ENCODE measurements at regions not wholly inside any gene's neighbourhood (a gene's known extent, or its start where the extent isn't known, plus 50 kb on each side); places are given as distances from the start of the nearest gene placed in this dataset.
"Not testable (repeated sequence)": the region's sequence is repeated elsewhere in the genome, so short reads cannot be mapped to it uniquely, and the experiment has no call there.

DNA sequence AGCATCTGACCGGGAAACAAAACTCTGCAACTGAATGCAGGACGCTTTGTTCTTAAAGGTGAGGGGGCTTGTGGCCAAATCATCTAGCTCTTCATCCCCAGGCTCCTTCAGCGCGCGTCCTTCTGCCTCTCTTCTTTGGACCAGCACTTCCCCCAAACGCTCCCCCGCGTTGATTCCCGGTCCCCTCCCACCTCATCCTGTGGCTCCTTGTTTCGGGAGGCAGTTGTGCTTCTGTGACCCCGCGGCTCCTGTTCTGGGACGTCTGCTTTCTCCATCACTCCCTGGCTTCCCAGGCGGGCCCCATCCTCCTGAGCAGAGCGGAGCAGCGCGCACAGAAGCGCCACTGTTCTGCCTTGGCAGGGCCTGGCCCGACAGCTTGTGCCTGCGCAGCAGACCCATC lies 109.7 kb upstream of the ZNG1E start:
- not testable (repeated sequence) for DNase-seq (ENCODE audit: low read depth); H3K4me3 ChIP-seq (ENCODE audit: low read depth, low read length)

DNA sequence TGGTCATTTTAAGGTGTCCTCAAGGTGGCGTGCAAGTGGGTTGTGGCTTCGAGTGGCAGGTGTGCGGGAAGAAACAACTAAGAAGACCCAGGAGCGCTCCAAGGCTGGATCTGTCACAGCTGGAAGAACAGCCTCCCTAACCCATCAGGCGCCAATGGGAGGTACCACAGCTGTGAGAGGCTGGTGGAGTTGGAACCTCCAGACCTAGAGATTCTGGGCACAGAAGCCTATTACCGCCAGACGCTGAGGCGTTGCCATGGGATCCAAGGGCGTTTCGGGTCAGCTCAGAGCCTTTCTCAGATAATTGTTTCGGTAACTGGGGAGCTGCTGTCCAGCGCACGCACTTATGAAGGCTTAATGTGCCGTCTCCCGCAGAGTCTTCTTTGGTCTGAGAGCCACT lies 156.7 kb upstream of the ZNG1E start:
- DNase-seq (ENCODE audit: low read depth); H3K4me3 ChIP-seq (ENCODE audit: low read depth, low read length): not testable (repeated sequence)

DNA sequence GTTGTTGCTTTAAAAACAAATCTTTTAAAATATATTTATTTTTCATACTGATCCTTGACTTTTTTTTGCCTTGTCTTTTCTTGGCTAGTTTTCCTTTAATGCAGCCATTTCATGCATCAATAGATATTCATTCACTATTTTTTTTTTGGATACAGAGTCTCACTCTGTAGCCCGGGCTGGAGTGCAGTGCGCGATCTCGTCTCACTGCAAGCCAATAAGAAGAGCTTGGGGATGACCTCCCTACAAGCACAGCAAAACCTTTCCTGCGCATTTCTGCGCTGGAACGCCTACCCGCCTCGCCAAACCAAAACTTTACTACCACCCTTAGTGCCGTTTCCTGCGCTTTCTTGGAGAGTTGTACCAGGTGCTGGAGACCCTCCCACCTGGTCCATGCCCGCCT lies 161.3 kb upstream of the ZNG1E start:
- not testable (repeated sequence) for DNase-seq (ENCODE audit: low read depth); H3K4me3 ChIP-seq (ENCODE audit: low read depth, low read length)

DNA sequence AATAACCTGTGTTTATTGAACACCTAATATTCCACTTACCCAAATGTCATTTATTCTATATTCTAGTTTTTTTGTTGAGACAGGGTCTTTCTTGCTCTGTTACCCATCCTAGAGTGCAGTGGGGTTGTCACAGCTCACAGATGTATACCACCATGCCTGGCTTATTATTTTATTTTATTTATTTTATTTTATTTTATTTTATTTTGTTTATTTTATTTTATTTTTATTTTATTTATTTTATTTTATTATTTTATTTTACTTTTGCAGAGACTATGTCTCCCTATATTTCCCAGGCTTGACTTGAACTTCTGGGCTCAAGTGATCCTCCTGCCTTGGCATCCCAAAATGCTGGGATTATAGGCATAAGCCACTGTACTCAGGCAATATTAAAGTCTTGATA lies 167.8 kb upstream of the ZNG1E start:
- not testable (repeated sequence) for DNase-seq (ENCODE audit: low read depth); H3K4me3 ChIP-seq (ENCODE audit: low read depth, low read length)

DNA sequence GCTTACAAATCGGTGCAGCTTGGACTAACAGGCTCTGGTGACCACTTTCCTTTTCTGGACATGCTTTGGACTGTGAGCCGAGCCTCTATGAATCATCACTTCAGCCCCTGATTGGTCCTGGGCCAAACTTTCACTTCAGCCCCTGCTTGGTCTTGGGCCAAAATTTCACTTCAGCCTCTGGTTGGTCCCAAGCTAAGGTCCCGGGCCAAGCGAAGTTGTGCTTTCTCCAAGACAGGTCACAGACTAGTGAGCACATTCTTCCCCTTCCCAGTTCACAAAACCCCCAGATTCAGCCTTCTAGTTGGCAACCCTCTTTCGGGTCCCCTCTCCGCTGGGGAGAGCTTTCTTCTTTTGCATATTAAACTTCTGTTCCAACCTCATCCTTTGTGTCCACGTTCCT lies 171.0 kb upstream of the ZNG1E start:
- DNase-seq (ENCODE audit: low read depth); H3K4me3 ChIP-seq (ENCODE audit: low read depth, low read length): not testable (repeated sequence)

DNA sequence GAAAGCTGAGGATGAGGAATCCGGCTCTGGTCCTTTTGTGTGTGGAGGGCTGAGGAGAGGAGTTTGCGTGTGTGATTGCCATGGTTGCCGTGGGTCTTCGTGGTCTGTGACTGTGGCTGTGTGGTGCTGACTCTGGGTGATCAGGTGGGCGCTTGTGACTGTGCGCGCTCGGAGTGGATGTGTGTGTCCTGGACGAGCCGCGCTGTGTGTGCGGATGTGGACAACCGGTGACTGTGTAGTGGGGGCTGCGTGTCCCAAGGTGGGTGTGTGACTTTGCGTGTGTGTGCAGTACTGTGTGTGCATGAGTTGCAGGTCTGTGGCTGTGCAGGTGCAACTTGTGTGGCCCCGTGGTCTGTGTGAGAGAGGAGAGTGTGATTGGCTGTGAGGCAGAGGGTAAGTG lies 172.0 kb upstream of the ZNG1E start:
- not testable (repeated sequence) for DNase-seq (ENCODE audit: low read depth); H3K4me3 ChIP-seq (ENCODE audit: low read depth, low read length)

DNA sequence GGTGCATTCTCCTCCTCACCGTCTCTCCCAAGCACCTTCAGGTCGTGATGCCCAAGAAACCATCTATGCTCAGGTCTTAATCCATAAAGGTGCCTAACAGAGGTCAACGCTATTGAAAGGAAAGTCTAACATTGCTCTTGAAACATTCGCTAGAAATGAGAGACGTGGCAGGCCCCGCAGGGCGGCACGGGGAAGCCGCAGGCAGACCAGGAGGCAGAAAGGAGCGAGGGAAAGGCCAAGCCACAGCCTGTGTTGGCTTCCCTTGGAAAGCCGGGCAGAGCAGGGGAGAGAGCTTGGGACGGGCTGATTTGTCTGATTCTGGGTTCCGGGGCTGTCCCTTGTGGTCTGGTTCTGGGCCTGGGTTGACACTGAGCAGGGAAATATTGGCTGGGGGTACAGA lies 192.8 kb upstream of the ZNG1E start:
- not testable (repeated sequence) for H3K4me3 ChIP-seq (ENCODE audit: low read depth, low read length); DNase-seq (ENCODE audit: low read depth)

DNA sequence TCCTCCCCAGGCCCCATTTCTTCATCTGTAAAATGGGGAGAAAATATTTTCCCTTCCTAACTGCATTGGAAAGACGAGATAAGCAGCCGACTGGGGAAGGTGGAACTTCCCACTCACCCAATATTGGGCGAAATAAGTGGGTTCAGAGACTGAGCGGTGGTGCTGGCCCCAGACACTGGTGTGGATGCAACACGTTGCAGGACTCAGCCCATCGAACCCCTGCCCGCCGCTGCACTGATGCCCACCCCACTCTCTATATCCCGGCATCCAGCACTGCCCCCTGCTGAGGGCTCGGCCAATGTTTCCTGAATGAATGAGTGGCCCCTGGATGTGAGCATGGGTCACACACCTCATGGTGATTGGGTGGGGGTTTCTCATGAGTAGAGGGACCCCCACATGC lies 194.4 kb upstream of the ZNG1E start:
- DNase-seq (ENCODE audit: low read depth); H3K4me3 ChIP-seq (ENCODE audit: low read depth, low read length): not testable (repeated sequence)

DNA sequence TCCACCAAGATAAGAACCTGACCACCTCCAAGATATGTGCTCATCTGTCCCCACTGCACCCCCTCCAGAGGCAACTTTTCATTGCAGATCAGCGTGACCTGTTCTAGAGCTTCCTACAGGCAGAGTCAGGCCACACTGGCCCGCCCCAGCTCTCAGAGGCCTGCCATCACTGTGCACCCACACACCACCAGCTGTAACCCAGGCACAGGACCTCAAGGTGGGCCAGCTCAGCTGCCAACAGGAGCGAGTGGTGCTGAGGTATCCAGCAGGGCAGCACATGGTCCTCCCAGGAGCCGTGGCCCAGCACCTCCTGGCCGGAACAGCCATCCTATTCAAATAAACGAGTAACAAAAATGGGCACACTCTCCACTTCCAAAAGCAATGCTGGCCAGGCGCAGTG lies 189.9 kb upstream of the FOXD4L5 start:
- H3K4me3 ChIP-seq (ENCODE audit: low read depth, low read length); DNase-seq (ENCODE audit: low read depth): not testable (repeated sequence)

DNA sequence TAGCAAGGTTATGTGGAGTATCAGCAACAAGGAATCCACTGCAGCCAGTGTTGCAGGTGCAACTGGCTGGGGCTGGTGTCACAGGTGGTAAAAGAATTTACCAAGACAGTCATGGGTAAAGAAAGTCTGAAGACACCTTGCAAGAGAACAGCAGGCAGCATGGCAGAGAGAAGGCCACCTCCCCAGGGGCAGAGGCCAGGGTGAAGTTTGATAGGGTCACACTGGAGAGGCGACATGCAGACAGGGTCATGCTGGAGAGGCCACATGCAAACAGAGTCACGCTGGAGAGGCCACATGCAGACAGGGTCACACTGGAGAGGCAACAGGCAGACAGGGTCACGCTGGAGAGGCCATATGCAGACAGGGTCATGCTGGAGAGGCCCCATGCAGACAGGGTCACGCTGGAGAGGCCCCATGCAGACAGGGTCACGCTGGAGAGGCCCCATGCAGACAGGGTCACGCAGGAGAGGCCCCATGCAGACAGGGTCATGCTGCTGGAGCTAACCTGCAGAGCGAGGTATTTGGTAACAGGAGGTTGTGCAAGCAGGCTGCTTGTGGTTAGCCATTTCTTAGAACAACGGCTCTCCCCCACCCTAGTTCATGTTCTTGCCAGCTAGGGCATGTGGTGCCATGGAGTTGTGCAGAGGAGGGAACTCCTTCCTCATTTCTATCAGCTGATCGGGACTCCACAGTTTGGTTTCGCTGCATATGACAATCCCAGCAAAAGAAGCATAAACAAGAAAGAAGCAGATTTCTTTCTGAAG lies 188.2 kb upstream of the FOXD4L5 start:
- H3K4me3 ChIP-seq (ENCODE audit: low read depth, low read length); DNase-seq (ENCODE audit: low read depth): not testable (repeated sequence)

DNA sequence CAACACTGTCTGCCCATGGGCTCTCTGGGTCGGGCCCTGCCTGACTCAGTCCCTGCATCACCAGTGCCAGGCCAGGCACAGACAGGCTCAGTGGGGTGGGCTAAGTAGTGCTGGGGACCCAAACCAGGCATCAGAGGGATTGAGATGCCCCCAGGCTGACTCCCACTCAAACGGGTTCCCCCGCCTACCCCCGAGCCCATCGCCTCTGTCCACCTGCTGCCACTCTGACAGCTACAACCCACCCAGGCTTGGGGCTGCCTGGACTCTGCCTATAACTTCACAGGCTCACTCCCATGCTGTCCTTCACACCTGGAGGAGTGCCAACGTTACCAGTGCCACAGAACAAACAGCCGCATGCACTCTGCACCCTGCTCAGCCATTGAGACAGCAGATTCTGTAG lies 186.1 kb upstream of the FOXD4L5 start:
- not testable (repeated sequence) for DNase-seq (ENCODE audit: low read depth)

DNA sequence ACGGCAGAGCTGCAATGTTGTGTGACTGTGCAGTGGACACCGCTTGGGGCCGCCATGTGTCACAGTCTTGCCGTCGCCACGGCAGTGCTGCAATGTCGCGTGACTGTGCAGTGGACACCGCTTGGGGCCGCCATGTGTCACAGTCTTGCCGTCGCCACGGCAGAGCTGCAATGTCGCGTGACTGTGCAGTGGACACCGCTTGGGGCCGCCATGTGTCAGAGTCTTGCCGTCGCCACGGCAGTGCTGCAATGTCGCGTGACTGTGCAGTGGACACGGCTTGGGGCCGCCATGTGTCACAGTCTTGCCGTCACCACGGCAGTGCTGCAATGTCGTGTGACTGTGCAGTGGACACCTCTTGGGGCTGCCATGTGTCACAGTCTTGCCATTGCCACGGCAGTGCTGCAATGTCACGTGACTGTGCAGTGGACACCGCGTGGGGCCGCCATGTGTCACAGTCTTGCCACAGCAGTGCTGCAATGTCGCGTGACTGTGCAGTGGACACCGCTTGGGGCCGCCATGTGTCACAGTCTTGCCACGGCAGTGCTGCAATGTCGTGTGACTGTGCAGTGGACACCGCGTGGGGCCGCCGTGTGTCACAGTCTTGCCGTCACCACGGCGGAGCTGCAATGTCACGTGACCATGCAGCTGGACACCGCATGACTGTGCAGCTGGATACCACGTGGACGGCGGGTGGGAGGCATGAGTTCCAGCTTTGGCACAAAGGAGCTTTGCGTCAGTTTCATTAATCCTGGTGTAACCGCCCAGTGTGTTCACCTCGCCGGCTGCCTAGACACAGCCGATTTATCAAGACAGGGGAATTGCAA lies 182.1 kb upstream of the FOXD4L5 start:
- DNase-seq (ENCODE audit: low read depth), result not testable (repeated sequence)

More for the DNA sequence above, 186.1 kb upstream of the FOXD4L5 start:
- H3K4me3 ChIP-seq (ENCODE audit: low read depth, low read length), result not testable (repeated sequence)

DNA sequence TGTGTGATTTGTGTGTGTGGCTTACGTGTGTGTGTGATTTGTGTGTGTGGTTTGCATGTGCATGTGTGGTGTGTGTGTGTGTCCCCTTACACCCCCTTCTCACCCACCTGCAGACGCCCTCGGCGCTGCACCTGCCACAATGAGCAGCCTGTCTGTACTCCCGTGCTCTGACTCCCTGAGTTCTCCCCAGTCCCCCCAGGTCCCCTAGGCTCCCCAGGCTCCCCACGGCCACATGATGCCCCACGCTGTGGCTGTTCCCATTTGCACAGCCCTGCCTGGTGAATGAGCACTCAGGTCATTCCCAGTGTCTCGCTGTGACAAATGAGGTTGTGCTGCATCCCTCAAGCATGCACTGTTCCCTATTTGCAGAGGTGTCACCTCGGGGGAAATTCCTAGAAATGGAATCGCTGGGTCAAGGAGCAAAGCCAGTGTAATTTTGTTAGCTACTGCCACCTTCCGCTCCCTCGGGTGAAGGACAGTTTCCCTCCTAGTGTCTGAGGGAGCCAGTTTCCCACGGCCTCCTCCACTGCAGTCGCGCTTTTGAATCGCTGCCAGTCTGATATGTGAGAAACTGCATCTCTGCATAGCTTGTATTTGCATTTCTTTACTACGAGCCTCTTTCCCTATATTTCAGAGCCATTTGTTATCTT lies 180.4 kb upstream of the FOXD4L5 start:
- DNase-seq (ENCODE audit: low read depth); H3K4me3 ChIP-seq (ENCODE audit: low read depth, low read length): not testable (repeated sequence)

More for the DNA sequence above, 182.1 kb upstream of the FOXD4L5 start:
- H3K4me3 ChIP-seq (ENCODE audit: low read depth, low read length), result not testable (repeated sequence)

DNA sequence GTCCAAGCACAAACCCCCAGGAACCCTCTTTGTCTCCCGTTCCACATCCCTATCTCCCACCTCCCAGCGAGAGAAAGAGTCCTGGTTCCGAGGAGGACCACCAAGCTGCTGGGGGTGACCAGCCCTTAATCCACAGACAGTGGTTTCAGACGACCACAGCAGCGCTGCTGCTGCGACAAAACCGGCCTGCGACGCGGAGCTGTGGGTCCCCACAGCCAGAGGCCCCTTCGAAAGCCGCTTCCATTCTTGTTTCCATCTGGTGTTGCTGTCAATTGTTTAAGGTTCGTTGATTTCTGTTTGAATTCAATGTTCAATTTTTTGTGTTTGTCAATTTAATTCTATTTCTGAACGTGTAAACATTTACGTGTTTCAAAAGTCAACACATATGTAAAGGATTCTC lies 177.5 kb upstream of the FOXD4L5 start:
- not testable (repeated sequence) for H3K4me3 ChIP-seq (ENCODE audit: low read depth, low read length); DNase-seq (ENCODE audit: low read depth)

Measured in fibroblast of the aortic adventitia (primary cell).